Endothelial cell of umbilical vein (primary cell): ENCODE measurements at regions not wholly inside any gene's neighbourhood (a gene's known extent, or its start where the extent isn't known, plus 50 kb on each side); places are given as distances from the start of the nearest gene placed in this dataset.

Source experiments
- BruUV-seq: library from RNA; stranded (reverse); fragments of 400-500 nt; replicated peaks from 2 replicates; lab custom pipeline; 2021; lab: Mats Ljungman, UMichigan
- CTCF ChIA-PET: fragments of 300-600, 350-600 bp; sonication (Branson Sonifier 250); formaldehyde crosslinking; loops from one replicate; lab custom pipeline; 2021; ENCODE audit warnings: antibody characterized with exemption, inconsistent platforms; lab: Charles Lee
- POLR2A ChIA-PET: fragments of 300-600, 350-600 bp; sonication (Branson Sonifier 250); formaldehyde crosslinking; loops from one replicate; lab custom pipeline; 2021; ENCODE audit warnings: antibody characterized with exemption, inconsistent platforms; lab: Charles Lee
- DNase-seq: peaks from one replicate; pipeline ENCODE4 v3.0.0-alpha.2; 2011; ENCODE audit warnings: low read depth, low spot score
- FAIRE-seq: peaks from 2 replicates; lab custom pipeline; 2011; peaks lifted over from hg19 to GRCh38; lab: Jason Lieb, UNC
- H2AFZ ChIP-seq: 2 replicates; pipeline ENCODE4 v1.6.0; 2012; ENCODE audit warnings: low read depth, low read length, control low read depth, inconsistent platforms
- H3K27ac ChIP-seq: 2 replicates; pipeline ENCODE4 v1.5.1; 2011; ENCODE audit warnings: low read depth, mild to moderate bottlenecking, control low read depth, low read length, moderate library complexity; ENCODE audit not compliant: insufficient read depth
- H3K27me3 ChIP-seq, 2 experiments: 2 replicates each; pipeline versions ENCODE4 v1.6.0 to v1.6.1; 2011; ENCODE audit warnings: low read length in 2 of 2, mixed read lengths in 1 of 2; ENCODE audit not compliant: control insufficient read depth in 2 of 2, insufficient read depth in 2 of 2
- H3K36me3 ChIP-seq, 2 experiments: 2 replicates in 1 of 2; 3 replicates in 1 of 2; pipeline ENCODE4 v1.5.1; 2011; ENCODE audit warnings: low read length in 2 of 2, mild to moderate bottlenecking in 1 of 2, moderate library complexity in 1 of 2; ENCODE audit not compliant: control insufficient read depth in 2 of 2, insufficient read depth in 2 of 2; ENCODE audit errors: extremely low read depth in 1 of 2
- H3K4me1 ChIP-seq: 3 replicates; pipeline ENCODE4 v1.5.1; 2011; ENCODE audit warnings: mild to moderate bottlenecking, low read length; ENCODE audit not compliant: control insufficient read depth, insufficient read depth; ENCODE audit errors: extremely low read depth
- H3K4me2 ChIP-seq: 2 replicates; pipeline ENCODE4 v1.6.1; 2011; ENCODE audit warnings: low read length, control low read depth, mixed read lengths; ENCODE audit not compliant: insufficient read depth
- H3K4me3 ChIP-seq, 3 experiments: fragments of 200-600 bp in 1 of 3; sonication (generic), shearing (Covaris generic) in 1 of 3; replicated peaks in 1 of 3; 2 replicates each; pipeline ENCODE4 v1.5.1; 2011 to 2016; ENCODE audit warnings: control low read depth in 3 of 3, low read length in 3 of 3, mild to moderate bottlenecking in 2 of 3, inconsistent platforms in 1 of 3, low read depth in 1 of 3, moderate library complexity in 1 of 3; ENCODE audit not compliant: insufficient read depth in 1 of 3
- H3K79me2 ChIP-seq: 2 replicates; pipeline ENCODE4 v1.6.0; 2012; ENCODE audit warnings: low read length, inconsistent platforms; ENCODE audit not compliant: control insufficient read depth, insufficient read depth
- H3K9ac ChIP-seq: replicated peaks from 2 replicates; pipeline ENCODE3; 2011; ENCODE audit warnings: low read length, control low read depth; ENCODE audit not compliant: insufficient read depth; ENCODE audit errors: extremely low read depth
- H3K9me1 ChIP-seq: replicated peaks from 3 replicates; pipeline ENCODE4 v1.6.0; 2011; ENCODE audit warnings: mild to moderate bottlenecking, low read length; ENCODE audit not compliant: control insufficient read depth, insufficient read depth; ENCODE audit errors: extremely low read depth
- H3K9me3 ChIP-seq: replicated peaks from 2 replicates; pipeline ENCODE4 v1.5.1; 2012; ENCODE audit warnings: low read length, inconsistent platforms; ENCODE audit not compliant: control insufficient read depth, insufficient read depth
- H4K20me1 ChIP-seq: replicated peaks from 2 replicates; pipeline ENCODE3; 2011; ENCODE audit warnings: mild to moderate bottlenecking, low read length; ENCODE audit not compliant: control insufficient read depth, insufficient read depth; ENCODE audit errors: extremely low read depth
- CTCF ChIP-seq, 2 donors: IDR thresholded peaks; 1 replicate in 1 of 2; 2 replicates in 1 of 2; pipeline ENCODE4 v1.5.1; 2011; ENCODE audit warnings: low read length in 2 of 2, mild to moderate bottlenecking in 2 of 2, moderate library complexity in 2 of 2, control low read depth in 1 of 2, inconsistent platforms in 1 of 2, low read depth in 1 of 2; ENCODE audit not compliant: insufficient read depth in 1 of 2; ENCODE audit errors: extremely low read depth in 1 of 2
- EZH2 ChIP-seq: IDR thresholded peaks from 2 replicates; pipeline ENCODE4 v1.6.1; 2012; ENCODE audit warnings: borderline replicate concordance, low read depth, mild to moderate bottlenecking, moderate library complexity, low read length, inconsistent platforms; ENCODE audit not compliant: severe bottlenecking
- FOS ChIP-seq: IDR thresholded peaks from 2 replicates; pipeline ENCODE4 v1.6.1; 2011; ENCODE audit warnings: mild to moderate bottlenecking, low read length, moderate library complexity, borderline replicate concordance; ENCODE audit not compliant: insufficient read depth
- GATA2 ChIP-seq: IDR thresholded peaks from 2 replicates; pipeline ENCODE4 v1.7.0; 2011; ENCODE audit warnings: low read depth, mild to moderate bottlenecking, moderate library complexity, mixed read lengths, low read length; ENCODE audit not compliant: insufficient read length, insufficient read depth
- JUN ChIP-seq: IDR thresholded peaks from 2 replicates; pipeline ENCODE4 v1.6.1; 2011; ENCODE audit warnings: borderline replicate concordance, low read depth; ENCODE audit not compliant: insufficient read length, insufficient read depth
- MAX ChIP-seq: IDR thresholded peaks from 2 replicates; pipeline ENCODE4 v1.6.1; 2011; ENCODE audit not compliant: insufficient read depth, insufficient read length
- MYC ChIP-seq: IDR thresholded peaks from one replicate; pipeline ENCODE4 v1.6.1; 2011; ENCODE audit warnings: mild to moderate bottlenecking, low read depth, low read length
- POLR2A ChIP-seq: IDR thresholded peaks from 2 replicates; pipeline ENCODE4 v1.6.1; 2012; ENCODE audit warnings: low read depth, mild to moderate bottlenecking, control low read depth, low read length
- POLR2AphosphoS5 ChIP-seq: IDR thresholded peaks from 2 replicates; pipeline ENCODE4 v1.6.1; 2012; ENCODE audit warnings: low read depth, mild to moderate bottlenecking, control low read depth, low read length, moderate library complexity; ENCODE audit not compliant: insufficient read depth
- dilution Hi-C: fragments of 300-500 bp; cut with MboI; formaldehyde crosslinking; loops from one replicate; pipeline ENCODE4 v1.15.0; 2019; ENCODE audit warnings: low sequenced_read_pairs; ENCODE audit not compliant: extremely low pct_ligation_motif_present
- intact Hi-C: fragments of 100-400 bp; cut with micrococcal nuclease; formaldehyde crosslinking; loops from one replicate; pipeline ENCODE4 v1.10.0; 2022

DNA sequence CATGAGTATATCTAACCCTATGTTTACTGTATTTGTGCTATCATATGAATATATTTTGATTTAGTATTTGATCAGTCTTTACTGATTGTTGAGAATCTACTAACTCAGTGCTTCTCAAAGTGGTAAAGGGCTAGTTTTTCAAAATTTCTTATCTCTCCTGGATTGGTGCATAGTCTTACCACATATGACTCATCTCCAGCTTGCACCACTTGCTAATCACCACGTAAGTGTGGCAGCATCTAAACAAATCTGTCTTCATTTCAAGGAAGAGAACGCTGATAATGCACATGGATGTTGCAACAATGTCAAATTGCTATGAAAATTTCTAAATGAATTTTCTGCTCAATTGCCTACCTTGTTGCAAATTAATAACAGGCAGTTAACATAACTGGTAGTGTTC, 299.5 kb downstream of the PAX1 start:
- Histone ChIP-seq H3K4me3 (no peak overlapping the region), H3K27ac (no peak overlapping the region), H3K27me3 (no peaks in the 10 kb centered on the region), H3K9ac (no peak overlapping the region), H3K79me2 (no peaks in the 10 kb centered on the region), H3K36me3 (no peaks in the 10 kb centered on the region), H3K9me1 (no peaks in the 10 kb centered on the region), H3K4me2 (no peak overlapping the region), H4K20me1 (no peaks in the 10 kb centered on the region), H3K4me1 (no peaks in the 10 kb centered on the region), H2AFZ (no peak overlapping the region), H3K9me3 (peaks cover 4% of the 10 kb centered on the region)
- intact Hi-C loops = no loop called here
- no peak for TF ChIP-seq MAX
- no peak for TF ChIP-seq EZH2
- no peak for TF ChIP-seq JUN
- TF ChIP-seq MYC = no peak
- no peak for TF ChIP-seq CTCF (IDR thresholded peaks at IDR 0.05; ENCODE audit: extremely low read depth in 1 of 2, insufficient read depth in 1 of 2, low read depth in 1 of 2, low read length in 2 of 2)
- TF ChIP-seq GATA2 = no peak
- TF ChIP-seq POLR2AphosphoS5 = no peak
- TF ChIP-seq FOS = no peak
- no peak for TF ChIP-seq POLR2A
- no peak for FAIRE-seq
- ChIA-PET POLR2A (no interaction called here), CTCF (no interaction called here)
- dilution Hi-C loops = no loop called here
- no peak for DNase-seq
- no TSS peak for BruUV-seq
